Smooth muscle cell (in vitro differentiated cells): ENCODE measurements at regions not wholly inside any gene's neighbourhood (a gene's known extent, or its start where the extent isn't known, plus 50 kb on each side); places are given as distances from the start of the nearest gene placed in this dataset.
"Not testable (repeated sequence)": the region's sequence is repeated elsewhere in the genome, so short reads cannot be mapped to it uniquely, and the experiment has no call there.

ENCODE experiments used
- DNase-seq: peaks from one replicate; lab custom pipeline; 2025; ENCODE audit not compliant: unreplicated experiment; lab: John Stamatoyannopoulos, UW
- H2AFZ ChIP-seq: fragments of 200-600 bp; sonication (generic); 2 replicates; pipeline ENCODE4 v1.6.0; 2016; ENCODE audit warnings: antibody characterized with exemption, low read depth, mild to moderate bottlenecking
- H3F3A ChIP-seq: fragments of 200-600 bp; sonication (generic); 2 replicates; pipeline ENCODE4 v1.6.0; 2017; ENCODE audit warnings: antibody characterized with exemption, low read depth
- H3K27ac ChIP-seq: fragments of 200-600 bp; sonication (generic); 2 replicates; pipeline ENCODE4 v1.5.1; 2016; ENCODE audit warnings: low read depth, mild to moderate bottlenecking
- H3K27me3 ChIP-seq: fragments of 200-600 bp; sonication (generic); 2 replicates; pipeline ENCODE4 v1.6.1; 2016; ENCODE audit warnings: low read depth, mild to moderate bottlenecking
- H3K36me3 ChIP-seq: fragments of 200-600 bp; sonication (generic); 2 replicates; pipeline ENCODE4 v1.5.1; 2016; ENCODE audit warnings: low read depth
- H3K4me1 ChIP-seq: fragments of 200-600 bp; sonication (generic); 2 replicates; pipeline ENCODE4 v1.5.1; 2016; ENCODE audit warnings: low read depth
- H3K4me2 ChIP-seq: fragments of 200-600 bp; sonication (generic); 2 replicates; pipeline ENCODE4 v1.6.0; 2016; ENCODE audit warnings: mild to moderate bottlenecking
- H3K4me3 ChIP-seq: fragments of 200-600 bp; sonication (generic); 2 replicates; pipeline ENCODE4 v1.5.1; 2016; ENCODE audit warnings: mild to moderate bottlenecking
- H3K79me2 ChIP-seq: fragments of 200-600 bp; sonication (generic); 2 replicates; pipeline ENCODE4 v1.6.0; 2016; ENCODE audit warnings: low read depth, mild to moderate bottlenecking
- H3K9ac ChIP-seq: fragments of 200-600 bp; sonication (generic); 2 replicates; pipeline ENCODE4 v1.6.0; 2016; ENCODE audit warnings: low read depth
- H3K9me3 ChIP-seq: fragments of 200-600 bp; sonication (generic); replicated peaks from 2 replicates; pipeline ENCODE4 v1.5.1; 2016; ENCODE audit warnings: low read depth
- H4K20me1 ChIP-seq: fragments of 200-600 bp; sonication (generic); 2 replicates; pipeline ENCODE4 v1.6.0; 2016; ENCODE audit warnings: low read depth
- CTCF ChIP-seq: fragments of 200-600 bp; sonication (generic); IDR thresholded peaks from 2 replicates; pipeline ENCODE4 v1.5.1; 2017; ENCODE audit warnings: borderline replicate concordance, mild to moderate bottlenecking, antibody characterized with exemption; ENCODE audit not compliant: insufficient read depth, poor library complexity, severe bottlenecking
- WGBS: methylation state at CpG from one replicate; pipeline ENCODE4 v1.1.7; 2016; ENCODE audit warnings: low lambda C conversion rate; 5-methylcytosine and 5-hydroxymethylcytosine counted together

GRCh38 chr9:752681-753200 lies 88.8 kb upstream of the DMRT1 start:
- Histone ChIP-seq H3F3A (peaks cover 9% of the 10 kb centered on the region), H3K4me2 (no peak overlapping the region), H3K9ac (no peak overlapping the region), H3K27ac (peak overlapping the region; percentile 91), H2AFZ (no peak overlapping the region), H4K20me1 (no peaks in the 10 kb centered on the region), H3K27me3 (no peaks in the 10 kb centered on the region), H3K9me3 (no peaks in the 10 kb centered on the region), H3K4me1 (peaks cover 7% of the 10 kb centered on the region), H3K79me2 (no peaks in the 10 kb centered on the region), H3K36me3 (no peaks in the 10 kb centered on the region), H3K4me3 (no peak overlapping the region)
- WGBS = 96% methylated on average over 6 of the region's 6 CpGs
- DNase-seq = no peak
- TF ChIP-seq CTCF = no peak

- H3K4me2 ChIP-seq, H4K20me1 ChIP-seq, H3K36me3 ChIP-seq, H2AFZ ChIP-seq, H3K27me3 ChIP-seq, H3K4me3 ChIP-seq, H3F3A ChIP-seq, H3K27ac ChIP-seq, DNase-seq, H3K9me3 ChIP-seq, H3K4me1 ChIP-seq, H3K79me2 ChIP-seq, H3K9ac ChIP-seq: not testable (repeated sequence)
- WGBS = 98% methylated on average over 9 of the region's 9 CpGs
Observed at GRCh38 chr9:753734-754133, 87.8 kb upstream of the DMRT1 start.

- no peak overlapping the region for H3K4me2 ChIP-seq
- H3F3A ChIP-seq = peaks cover 9% of the 10 kb centered on the region
- no peaks in the 10 kb centered on the region for H3K36me3 ChIP-seq
- no peaks in the 10 kb centered on the region for H3K27me3 ChIP-seq
- no peak overlapping the region for H3K27ac ChIP-seq
- H3K4me3 ChIP-seq = no peak overlapping the region
- WGBS = 93% methylated on average over 9 of the region's 9 CpGs
- no peak for DNase-seq
- H3K9ac ChIP-seq = no peak overlapping the region
- no peak for TF ChIP-seq CTCF
- no peaks in the 10 kb centered on the region for H3K79me2 ChIP-seq
- no peak overlapping the region for H2AFZ ChIP-seq
- peaks cover 7% of the 10 kb centered on the region for H3K4me1 ChIP-seq
- H4K20me1 ChIP-seq = no peaks in the 10 kb centered on the region
- no peaks in the 10 kb centered on the region for H3K9me3 ChIP-seq
Observed at GRCh38 chr9:754150-754931, 87.2 kb upstream of the DMRT1 start.

GRCh38 chr9:755454-756381 lies 85.8 kb upstream of the DMRT1 start:
- peaks cover 7% of the 10 kb centered on the region for H3K4me1 ChIP-seq
- no peak overlapping the region for H3K4me3 ChIP-seq
- no peaks in the 10 kb centered on the region for H3K27me3 ChIP-seq
- 73% methylated on average over 12 of the region's 12 CpGs for WGBS
- no peak overlapping the region for H2AFZ ChIP-seq
- H3K9ac ChIP-seq = no peak overlapping the region
- no peaks in the 10 kb centered on the region for H3K9me3 ChIP-seq
- TF ChIP-seq CTCF = no peak
- no peak for DNase-seq
- H3K4me2 ChIP-seq = peak overlapping the region; percentile 37
- H3F3A ChIP-seq = peaks cover 9% of the 10 kb centered on the region
- no peaks in the 10 kb centered on the region for H3K79me2 ChIP-seq
- H4K20me1 ChIP-seq = no peaks in the 10 kb centered on the region
- no peaks in the 10 kb centered on the region for H3K36me3 ChIP-seq
- H3K27ac ChIP-seq = peak overlapping the region; percentile 56
